Caco-2 (cell line): ENCODE measurements at regions not wholly inside any gene's neighbourhood (a gene's known extent, or its start where the extent isn't known, plus 50 kb on each side); places are given as distances from the start of the nearest gene placed in this dataset.
A peak's percentile ranks its signal among the peaks of the same experiment; 100 is the strongest.

Experiments
- BruUV-seq: library from RNA; stranded (reverse); fragments of 400-500 nt; replicated peaks from 2 replicates; lab custom pipeline; 2021; lab: Mats Ljungman, UMichigan
- CTCF ChIA-PET: fragments of 300-600 bp; sonication (Branson Sonifier 250); formaldehyde crosslinking; loops from one replicate; lab custom pipeline; 2022; ENCODE audit warnings: antibody characterized with exemption; lab: Charles Lee
- POLR2A ChIA-PET: fragments of 300-600 bp; sonication (Branson Sonifier 250); formaldehyde crosslinking; loops from one replicate; lab custom pipeline; 2022; ENCODE audit warnings: antibody characterized with exemption; lab: Charles Lee
- DNase-seq, 2 experiments: peaks; one replicate each; pipeline versions ENCODE4 v3.0.0 to v3.0.0-alpha.2; 2020 to 2022
- H3K27me3 ChIP-seq: replicated peaks from 2 replicates; pipeline ENCODE4 v1.6.0; 2011; ENCODE audit warnings: low read length; ENCODE audit not compliant: control insufficient read depth, insufficient read depth
- H3K36me3 ChIP-seq: 2 replicates; pipeline ENCODE4 v1.5.1; 2011; ENCODE audit warnings: low read length; ENCODE audit not compliant: control insufficient read depth, insufficient read depth
- H3K4me1 ChIP-seq: fragments of 250-450 bp; sonication (Bioruptor Pico); 2 replicates; pipeline ENCODE4 v1.5.1; 2020; ENCODE audit warnings: mild to moderate bottlenecking
- H3K4me3 ChIP-seq: 2 replicates; pipeline ENCODE4 v1.5.1; 2011; ENCODE audit warnings: low read depth, mild to moderate bottlenecking, control low read depth, low read length
- H3K9me3 ChIP-seq: fragments of 250-450 bp; sonication (Bioruptor Pico); 2 replicates; pipeline ENCODE4 v1.5.1; 2020; ENCODE audit warnings: mild to moderate bottlenecking, moderate library complexity
- H3K27ac Mint-ChIP-seq: one replicate; pipeline ENCODE4 v1.8.0; 2022; ENCODE audit warnings: mixed read lengths; ENCODE audit not compliant: unreplicated experiment
- H3K27me3 Mint-ChIP-seq: one replicate; pipeline ENCODE4 v1.8.0; 2022; ENCODE audit warnings: mixed read lengths; ENCODE audit not compliant: insufficient read depth, unreplicated experiment
- H3K36me3 Mint-ChIP-seq: one replicate; pipeline ENCODE4 v1.8.0; 2022; ENCODE audit warnings: mild to moderate bottlenecking, mixed read lengths; ENCODE audit not compliant: insufficient read depth, unreplicated experiment
- H3K4me1 Mint-ChIP-seq: one replicate; pipeline ENCODE4 v1.8.0; 2022; ENCODE audit warnings: low read depth, mixed read lengths; ENCODE audit not compliant: unreplicated experiment
- H3K4me3 Mint-ChIP-seq: one replicate; pipeline ENCODE4 v1.8.0; 2022; ENCODE audit warnings: mild to moderate bottlenecking, moderate library complexity, mixed read lengths; ENCODE audit not compliant: unreplicated experiment
- H3K9me3 Mint-ChIP-seq: one replicate; pipeline ENCODE4 v1.8.0; 2022; ENCODE audit warnings: mixed read lengths; ENCODE audit not compliant: unreplicated experiment
- CTCF ChIP-seq, 2 experiments: fragments of 200-600 bp in 1 of 2; IDR thresholded peaks; 1 replicate in 1 of 2; 2 replicates in 1 of 2; pipeline versions ENCODE4 v1.5.1 to v1.8.0; 2011 to 2022; ENCODE audit warnings: antibody characterized with exemption in 1 of 2, control low read depth in 1 of 2, inconsistent platforms in 1 of 2, low read depth in 1 of 2, low read length in 1 of 2, mild to moderate bottlenecking in 1 of 2, moderate library complexity in 1 of 2; ENCODE audit not compliant: insufficient read depth in 1 of 2, severe bottlenecking in 1 of 2, unreplicated experiment in 1 of 2
- intact Hi-C: fragments of 100-400 bp; cut with micrococcal nuclease; formaldehyde crosslinking; loops from one replicate; pipeline ENCODE4 v1.10.0; 2022; ENCODE audit not compliant: unreplicated experiment

- Histone ChIP-seq H3K27me3 (no peaks in the 10 kb centered on the region), H3K4me1 (peaks cover 26% of the 10 kb centered on the region), H3K4me3 (no peak overlapping the region), H3K9me3 (no peaks in the 10 kb centered on the region; the same call in 1 of the 2 replicates), H3K36me3 (no peaks in the 10 kb centered on the region)
- Mint-ChIP-seq H3K4me1 (peaks cover 28% of the 10 kb centered on the region), H3K27ac (peak overlapping the region; percentile 88), H3K27me3 (no peaks in the 10 kb centered on the region), H3K4me3 (peak overlapping the region; percentile 55), H3K36me3 (peaks cover 13% of the 10 kb centered on the region), H3K9me3 (peaks cover 28% of the 10 kb centered on the region)
- intact Hi-C loops = loop anchor here (2.0 kb wide), 1 partner anchor 116 kb away; no protein-coding TSS in a partner anchor
- DNase-seq = peak; percentile 19 to 43
- CTCF ChIA-PET = no interaction called here
- POLR2A ChIA-PET = interaction anchor here (0.5 to 0.8 kb wide), 2 partner anchors 197 to 272 kb away, joined by 3 to 14 read pairs; no protein-coding TSS in a partner anchor
- BruUV-seq = no TSS peak
- no peak for TF ChIP-seq CTCF (IDR thresholded peaks at IDR 0.05; ENCODE audit: insufficient read depth in 1 of 2, low read depth in 1 of 2, low read length in 1 of 2, severe bottlenecking in 1 of 2, unreplicated experiment in 1 of 2)
Observed at GRCh38 chr18:3330622-3331021, 68.7 kb downstream of the MYL12B start.

GRCh38 chr18:3332376-3332775 lies 70.4 kb downstream of the MYL12B start:
- ChIA-PET POLR2A (no interaction called here), CTCF (no interaction called here)
- no peaks in the 10 kb centered on the region for H3K27me3 Mint-ChIP-seq
- H3K27ac Mint-ChIP-seq = no peak overlapping the region
- intact Hi-C loops = no loop called here
- BruUV-seq = no TSS peak
- H3K9me3 Mint-ChIP-seq = peaks cover 11% of the 10 kb centered on the region
- Histone ChIP-seq H3K4me3 (no peak overlapping the region), H3K27me3 (no peaks in the 10 kb centered on the region), H3K9me3 (no peaks in the 10 kb centered on the region; the same call in 1 of the 2 replicates), H3K4me1 (peaks cover 26% of the 10 kb centered on the region), H3K36me3 (no peaks in the 10 kb centered on the region)
- TF ChIP-seq CTCF (IDR thresholded peaks at IDR 0.05; ENCODE audit: insufficient read depth in 1 of 2, low read depth in 1 of 2, low read length in 1 of 2, severe bottlenecking in 1 of 2, unreplicated experiment in 1 of 2) = no peak
- H3K4me1 Mint-ChIP-seq = peaks cover 28% of the 10 kb centered on the region
- H3K36me3 Mint-ChIP-seq = peaks cover 10% of the 10 kb centered on the region
- DNase-seq = no peak
- H3K4me3 Mint-ChIP-seq = no peak overlapping the region

GRCh38 chr18:3333056-3333720 lies 71.3 kb downstream of the MYL12B start:
- Mint-ChIP-seq H3K36me3 (peaks cover 7% of the 10 kb centered on the region), H3K4me1 (peaks cover 28% of the 10 kb centered on the region), H3K9me3 (peaks cover 10% of the 10 kb centered on the region), H3K27ac (no peak overlapping the region), H3K27me3 (no peaks in the 10 kb centered on the region), H3K4me3 (no peak overlapping the region)
- Histone ChIP-seq H3K9me3 (no peaks in the 10 kb centered on the region; the same call in 1 of the 2 replicates), H3K4me1 (peaks cover 26% of the 10 kb centered on the region), H3K36me3 (no peaks in the 10 kb centered on the region), H3K4me3 (no peak overlapping the region), H3K27me3 (no peaks in the 10 kb centered on the region)
- ChIA-PET CTCF (no interaction called here), POLR2A (no interaction called here)
- no peak for DNase-seq
- intact Hi-C loops = no loop called here
- no TSS peak for BruUV-seq
- no peak for TF ChIP-seq CTCF (IDR thresholded peaks at IDR 0.05; ENCODE audit: insufficient read depth in 1 of 2, low read depth in 1 of 2, low read length in 1 of 2, severe bottlenecking in 1 of 2, unreplicated experiment in 1 of 2)
